HG02610 (cell line): ENCODE measurements at regions not wholly inside any gene's neighbourhood (a gene's known extent, or its start where the extent isn't known, plus 50 kb on each side); places are given as distances from the start of the nearest gene placed in this dataset.
"Not testable (repeated sequence)": the region's sequence is repeated elsewhere in the genome, so short reads cannot be mapped to it uniquely, and the experiment has no call there.

Experiments used
- ATAC-seq: cut with Tn5 transposase; IDR thresholded peaks from one replicate; pipeline ENCODE4 v1.9.1; 2021; ENCODE audit warnings: mild to moderate bottlenecking, moderate library complexity; ENCODE audit not compliant: unreplicated experiment

DNA sequence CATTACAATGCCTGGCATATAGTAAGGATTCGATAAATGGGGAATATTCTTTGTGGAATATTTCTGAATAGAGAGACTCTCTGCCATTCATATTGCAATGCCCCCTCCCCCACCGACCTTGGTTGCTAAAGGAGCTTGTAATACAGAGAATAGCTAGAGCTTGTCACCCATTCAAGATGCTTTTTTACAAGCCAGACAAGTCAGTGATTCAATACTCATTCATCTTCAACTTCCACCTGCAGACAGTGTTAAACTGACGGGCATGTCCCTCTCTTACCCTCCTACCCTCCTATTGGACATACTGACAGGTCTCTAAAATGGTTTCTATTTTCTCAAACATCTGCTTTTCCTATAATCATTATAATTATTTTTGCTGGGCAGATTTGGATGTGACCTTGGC, 257.4 kb downstream of the KCNJ2 start:
- no peak for ATAC-seq

DNA sequence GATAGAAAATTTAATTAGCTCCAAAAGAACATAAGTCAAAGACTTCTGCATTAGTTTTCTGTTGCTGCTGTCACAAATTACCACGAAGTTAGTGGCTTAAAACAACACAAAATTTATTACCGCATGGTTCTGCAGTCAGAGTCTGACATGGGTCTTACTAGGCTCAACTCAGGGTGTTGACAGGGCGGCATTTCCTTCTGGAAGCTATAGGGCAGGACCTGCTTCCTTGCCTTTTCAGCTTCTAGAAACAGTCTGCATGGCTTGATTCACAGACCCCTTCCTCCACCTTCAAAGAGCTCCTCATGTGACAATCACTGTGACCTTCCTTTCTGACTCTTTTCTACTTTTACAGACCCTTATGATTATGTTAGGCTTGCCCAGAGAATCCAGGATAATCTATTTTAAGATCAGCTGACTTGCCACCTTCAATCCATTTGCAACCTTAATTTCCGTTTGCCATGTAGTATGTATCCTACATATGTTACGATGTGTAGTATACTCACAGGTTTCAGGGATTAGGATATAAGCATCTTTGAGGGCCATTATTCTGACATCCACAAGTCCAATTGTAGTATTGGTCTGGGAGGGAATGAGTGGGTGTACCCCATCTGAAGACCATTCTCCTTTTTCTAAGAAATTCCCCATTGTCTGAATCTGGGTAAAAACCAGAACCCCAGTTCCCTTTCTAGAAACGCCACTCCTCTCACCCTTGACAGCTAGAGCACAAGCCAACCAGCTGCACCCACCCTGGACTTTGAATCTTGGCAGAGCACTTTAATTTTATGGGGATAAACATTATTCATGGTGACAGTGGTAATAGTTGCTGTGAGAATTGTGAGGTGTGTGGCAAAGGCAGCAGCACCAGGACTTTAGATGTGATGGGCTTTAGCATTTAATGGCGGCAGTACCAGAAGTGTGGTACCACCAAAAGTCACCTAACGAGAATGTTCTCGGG, 265.5 kb downstream of the KCNJ2 start:
- ATAC-seq: no peak

- ATAC-seq: no peak
Observed at GRCh38 chr17:70437656-70438055, 268.3 kb downstream of the KCNJ2 start.

DNA sequence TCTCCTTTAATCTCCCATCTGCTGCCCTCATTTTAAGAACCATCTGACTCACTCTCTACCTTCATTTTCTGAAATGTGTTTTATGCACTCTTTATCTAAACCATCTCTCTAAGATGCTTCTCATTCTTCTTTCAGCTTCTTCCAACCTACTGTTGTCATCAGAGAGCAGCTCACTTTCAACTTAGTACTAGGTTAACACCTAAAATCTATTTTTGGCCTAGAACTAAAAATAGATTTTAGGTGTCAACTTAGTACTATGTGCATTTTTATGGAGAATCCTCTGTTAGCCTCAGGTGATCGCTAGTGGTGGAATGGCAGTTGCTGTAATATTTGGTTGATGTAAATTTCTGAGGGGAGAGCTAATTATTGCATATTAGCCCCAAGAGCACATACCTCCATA, 277.1 kb downstream of the KCNJ2 start:
- ATAC-seq: no peak

GRCh38 chr17:70447588-70447987, 278.3 kb downstream of the KCNJ2 start:
- no peak for ATAC-seq

DNA sequence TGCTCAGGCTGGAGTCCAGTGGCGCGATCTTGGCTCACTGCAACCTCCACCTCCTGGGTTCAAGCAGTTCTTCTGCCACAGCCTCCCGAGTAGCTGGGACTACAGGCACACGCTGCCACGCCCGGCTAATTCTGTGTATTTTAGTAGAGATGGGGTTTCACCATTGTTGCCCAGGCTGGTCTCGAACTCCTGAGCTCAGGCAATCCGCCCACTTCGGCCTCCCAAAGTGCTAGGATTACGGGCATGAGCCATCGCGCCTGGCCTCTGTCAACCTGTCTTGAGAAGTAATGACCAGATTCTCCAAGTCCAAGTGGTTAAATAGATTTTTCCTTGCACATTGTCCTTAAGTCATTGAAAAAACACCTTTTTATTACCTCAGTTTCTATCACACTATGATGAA, 283.7 kb downstream of the KCNJ2 start:
- ATAC-seq: not testable (repeated sequence)

GRCh38 chr17:70454377-70454776, 285.0 kb downstream of the KCNJ2 start:
- no peak for ATAC-seq

DNA sequence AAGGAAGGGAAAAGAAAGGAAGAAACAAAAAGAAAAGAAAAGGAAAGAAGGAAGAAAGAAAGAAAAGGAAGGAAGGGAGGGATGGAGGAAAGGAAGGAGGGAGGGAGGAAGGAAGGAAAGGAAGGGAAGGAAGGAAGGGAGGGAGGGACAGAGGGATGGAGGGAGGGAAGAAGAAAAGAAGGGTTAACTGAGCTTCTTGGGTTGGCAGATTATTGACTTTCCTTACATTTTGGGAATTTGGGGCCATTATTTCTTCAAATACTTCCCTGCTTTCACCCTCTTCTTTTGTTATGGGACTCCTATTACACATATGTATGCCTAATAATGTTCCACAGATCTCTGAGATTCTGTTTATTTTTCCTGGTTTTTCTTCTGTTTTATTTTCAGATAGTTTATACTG, 285.6 kb downstream of the KCNJ2 start:
- ATAC-seq: no peak

- ATAC-seq: no peak
Observed at GRCh38 chr17:70464995-70465394, 295.7 kb downstream of the KCNJ2 start.

- ATAC-seq: no peak
Observed at GRCh38 chr17:70468661-70469060, 299.3 kb downstream of the KCNJ2 start.

- no peak for ATAC-seq
Observed at GRCh38 chr17:70473049-70473448, 303.7 kb downstream of the KCNJ2 start.

- no peak for ATAC-seq
Observed at GRCh38 chr17:70476368-70476767, 307.0 kb downstream of the KCNJ2 start.

- ATAC-seq: no peak
Observed at GRCh38 chr17:70478902-70479301, 309.6 kb downstream of the KCNJ2 start.

DNA sequence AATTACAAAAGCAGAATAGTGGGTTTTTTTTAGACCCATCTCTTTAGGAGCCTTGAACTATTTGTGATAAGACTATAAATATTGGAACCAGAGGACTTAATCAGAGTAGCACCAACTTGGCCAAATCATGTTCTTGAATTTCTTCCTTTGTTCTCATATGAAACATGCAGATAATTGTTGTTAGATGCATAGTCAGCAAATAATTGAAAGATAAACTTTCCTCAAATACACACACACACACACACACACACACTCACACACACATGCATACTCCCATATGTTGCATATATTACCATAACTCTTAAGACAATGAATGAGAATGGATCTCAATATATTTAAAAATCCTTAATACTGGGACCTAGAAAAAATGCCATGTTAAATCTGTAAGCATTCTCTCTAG, 310.4 kb downstream of the KCNJ2 start:
- ATAC-seq: no peak

- no peak for ATAC-seq
Observed at GRCh38 chr17:70483624-70484023, 314.3 kb downstream of the KCNJ2 start.

- ATAC-seq: no peak
Observed at GRCh38 chr17:70484050-70484449, 314.7 kb downstream of the KCNJ2 start.

GRCh38 chr17:70484496-70484895, 315.2 kb downstream of the KCNJ2 start:
- ATAC-seq: no peak

DNA sequence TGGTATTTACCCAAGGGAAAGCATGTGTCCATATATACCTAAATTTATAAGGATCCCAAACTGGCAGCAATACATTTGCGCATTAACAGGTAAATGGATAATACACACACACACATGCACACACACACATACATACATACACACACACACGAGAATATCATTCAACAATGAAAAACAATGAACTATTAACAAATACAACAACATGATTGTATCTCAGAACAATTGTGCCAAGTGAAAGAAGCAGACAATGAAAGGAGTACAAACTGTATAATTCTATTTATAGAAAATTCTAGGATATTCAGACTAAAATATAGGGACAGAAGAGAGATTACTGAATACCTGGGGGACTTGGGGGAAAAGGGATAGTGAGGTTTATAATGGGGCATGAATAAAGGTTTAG, 323.0 kb downstream of the KCNJ2 start:
- no peak for ATAC-seq

- no peak for ATAC-seq
Observed at GRCh38 chr17:70493277-70493874, 324.0 kb downstream of the KCNJ2 start.

DNA sequence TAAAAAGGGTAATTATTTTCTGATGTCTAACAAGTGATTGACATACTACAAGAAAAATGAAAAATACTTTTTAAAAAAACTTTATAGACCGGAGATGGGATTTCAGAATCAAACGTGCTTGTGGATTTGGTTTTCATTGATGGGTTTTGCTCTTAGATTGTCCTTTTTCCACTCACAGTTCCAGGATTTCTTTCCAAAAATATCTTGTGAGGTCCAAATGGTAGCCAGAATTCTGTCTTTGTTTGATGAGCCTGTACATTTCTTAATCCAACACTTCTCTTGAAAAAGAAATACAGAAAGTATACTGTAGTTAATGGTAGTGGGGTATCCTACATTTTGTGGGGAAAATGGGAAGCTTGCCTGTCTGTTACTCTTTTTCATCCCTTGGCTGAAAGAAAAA, 329.3 kb downstream of the KCNJ2 start:
- ATAC-seq: no peak

DNA sequence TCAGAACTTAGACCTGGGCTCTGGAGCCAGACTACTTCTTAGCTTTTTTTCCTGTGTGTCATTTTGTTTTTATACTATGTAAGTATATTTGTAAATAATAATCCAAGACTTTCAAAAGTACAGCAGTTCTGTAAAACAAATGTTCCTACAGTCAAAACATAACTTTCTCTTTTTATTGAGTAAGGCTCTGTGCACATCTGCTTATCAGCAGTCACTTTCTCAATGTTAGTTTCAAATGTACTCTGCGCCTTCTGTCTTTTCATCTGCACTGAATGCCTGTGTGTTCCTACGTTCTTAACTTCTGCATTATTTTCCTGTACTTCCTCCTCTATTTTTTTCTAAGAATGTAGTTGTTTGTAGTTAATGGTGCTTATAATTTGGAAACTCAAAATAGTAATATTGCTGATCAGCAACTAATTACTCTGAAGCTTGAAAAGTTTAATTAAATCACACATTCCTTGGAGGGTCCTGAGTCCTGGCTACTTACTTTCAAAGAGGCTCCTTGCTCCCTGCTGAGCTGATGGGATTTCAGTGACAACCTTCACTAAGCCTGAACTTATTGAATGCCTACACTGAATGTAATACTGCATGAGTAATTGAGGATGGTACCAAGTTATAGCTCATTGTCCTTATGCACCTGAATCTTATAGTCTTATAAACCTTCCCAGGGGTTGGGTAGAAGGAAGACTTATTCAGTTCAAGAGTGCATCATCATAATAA, 329.9 kb downstream of the KCNJ2 start:
- ATAC-seq: no peak

GRCh38 chr17:70503449-70503848, 334.1 kb downstream of the KCNJ2 start:
- no peak for ATAC-seq
